Endothelial cell (in vitro differentiated cells): ENCODE measurements at regions not wholly inside any gene's neighbourhood (a gene's known extent, or its start where the extent isn't known, plus 50 kb on each side); places are given as distances from the start of the nearest gene placed in this dataset.

Source experiments
- DNase-seq: peaks from one replicate; pipeline ENCODE4 v3.0.0; 2021; ENCODE audit warnings: low spot score
- H3K27ac Mint-ChIP-seq: one replicate; pipeline ENCODE4 v1.8.0; 2021; ENCODE audit warnings: mixed read lengths, inconsistent platforms; ENCODE audit not compliant: unreplicated experiment
- H3K27me3 Mint-ChIP-seq: one replicate; pipeline ENCODE4 v1.8.0; 2021; ENCODE audit warnings: mild to moderate bottlenecking, moderate library complexity, mixed read lengths, inconsistent platforms; ENCODE audit not compliant: unreplicated experiment
- H3K36me3 Mint-ChIP-seq: one replicate; pipeline ENCODE4 v1.8.0; 2021; ENCODE audit warnings: mild to moderate bottlenecking, low read depth, mixed read lengths, inconsistent platforms; ENCODE audit not compliant: unreplicated experiment
- H3K4me1 Mint-ChIP-seq: one replicate; pipeline ENCODE4 v1.8.0; 2021; ENCODE audit warnings: mild to moderate bottlenecking, mixed read lengths, inconsistent platforms; ENCODE audit not compliant: unreplicated experiment
- H3K4me3 Mint-ChIP-seq: one replicate; pipeline ENCODE4 v1.8.0; 2021; ENCODE audit warnings: mild to moderate bottlenecking, mixed read lengths, inconsistent platforms; ENCODE audit not compliant: unreplicated experiment
- H3K9me3 Mint-ChIP-seq: one replicate; pipeline ENCODE4 v1.8.0; 2021; ENCODE audit warnings: mixed read lengths, inconsistent platforms; ENCODE audit not compliant: unreplicated experiment
- CTCF ChIP-seq: fragments of 200-600 bp; sonication (generic); IDR thresholded peaks from one replicate; pipeline ENCODE4 v1.5.0; 2021; ENCODE audit warnings: antibody characterized with exemption; ENCODE audit not compliant: unreplicated experiment

- Mint-ChIP-seq H3K9me3 (no peaks in the 10 kb centered on the region), H3K27ac (no peak overlapping the region), H3K36me3 (no peaks in the 10 kb centered on the region), H3K27me3 (no peaks in the 10 kb centered on the region), H3K4me3 (no peak overlapping the region), H3K4me1 (no peaks in the 10 kb centered on the region)
- no peak for DNase-seq
- no peak for TF ChIP-seq CTCF
Observed at GRCh38 chr4:160235285-160235684, 1132.4 kb downstream of the RAPGEF2 start.

- no peak for TF ChIP-seq CTCF
- Mint-ChIP-seq H3K4me1 (no peaks in the 10 kb centered on the region), H3K36me3 (no peaks in the 10 kb centered on the region), H3K4me3 (no peak overlapping the region), H3K27ac (no peak overlapping the region), H3K27me3 (no peaks in the 10 kb centered on the region), H3K9me3 (no peaks in the 10 kb centered on the region)
- no peak for DNase-seq
Observed at GRCh38 chr4:160235771-160236170, 1132.9 kb downstream of the RAPGEF2 start.

GRCh38 chr4:160238790-160239189, 1135.9 kb downstream of the RAPGEF2 start:
- no peak for TF ChIP-seq CTCF
- Mint-ChIP-seq H3K27ac (no peak overlapping the region), H3K4me1 (no peaks in the 10 kb centered on the region), H3K27me3 (no peaks in the 10 kb centered on the region), H3K9me3 (no peaks in the 10 kb centered on the region), H3K36me3 (no peaks in the 10 kb centered on the region), H3K4me3 (no peak overlapping the region)
- DNase-seq = no peak

- H3K36me3 Mint-ChIP-seq = no peaks in the 10 kb centered on the region
- H3K27ac Mint-ChIP-seq = no peak overlapping the region
- no peak for DNase-seq
Observed at GRCh38 chr4:160247091-160247656, 1144.3 kb downstream of the RAPGEF2 start.

More at GRCh38 chr4:160247091-160247656, 1144.3 kb downstream of the RAPGEF2 start:
- Mint-ChIP-seq H3K4me1 (no peaks in the 10 kb centered on the region), H3K4me3 (no peak overlapping the region), H3K27me3 (peaks cover 4% of the 10 kb centered on the region), H3K9me3 (no peaks in the 10 kb centered on the region)
- no peak for TF ChIP-seq CTCF
